CD4-positive, alpha-beta T cell treated with Interleukin-15 for 1 hour (primary cell): ENCODE measurements at regions not wholly inside any gene's neighbourhood (a gene's known extent, or its start where the extent isn't known, plus 50 kb on each side); places are given as distances from the start of the nearest gene placed in this dataset.

Experiments used
- DNase-seq: peaks from one replicate; pipeline ENCODE4 v3.0.0-alpha.2; 2020

- DNase-seq = no peak
These were observed 199.1 kb upstream of the CELF4 start for GRCh38 chr18:37764541-37765288.

DNA sequence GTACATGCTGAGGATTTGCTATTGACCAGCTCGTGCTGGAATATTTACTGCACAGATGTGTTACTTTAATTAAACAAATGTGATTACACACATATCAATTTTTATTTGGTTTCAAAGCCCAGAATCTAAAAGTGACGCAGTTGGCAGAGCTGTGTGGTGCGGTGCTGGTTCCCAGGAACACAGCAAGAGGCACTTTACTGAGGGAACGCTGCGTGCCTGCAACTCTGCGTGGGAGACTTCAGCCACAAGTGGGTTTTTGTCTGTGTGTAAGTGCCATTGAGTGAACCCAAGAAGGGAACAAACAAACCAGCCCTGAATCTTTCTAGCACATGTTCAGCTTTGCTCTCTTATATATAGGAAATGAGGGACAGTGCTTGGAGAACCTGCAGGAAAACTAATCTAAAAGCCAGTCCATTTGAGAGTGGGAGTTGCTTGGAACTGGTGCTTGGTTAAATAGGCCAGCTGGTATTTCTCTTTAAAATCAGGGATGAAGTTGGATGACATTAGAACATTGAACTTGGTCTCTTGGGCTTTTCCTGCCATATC is 196.6 kb upstream of the CELF4 start:
- no peak for DNase-seq

DNA sequence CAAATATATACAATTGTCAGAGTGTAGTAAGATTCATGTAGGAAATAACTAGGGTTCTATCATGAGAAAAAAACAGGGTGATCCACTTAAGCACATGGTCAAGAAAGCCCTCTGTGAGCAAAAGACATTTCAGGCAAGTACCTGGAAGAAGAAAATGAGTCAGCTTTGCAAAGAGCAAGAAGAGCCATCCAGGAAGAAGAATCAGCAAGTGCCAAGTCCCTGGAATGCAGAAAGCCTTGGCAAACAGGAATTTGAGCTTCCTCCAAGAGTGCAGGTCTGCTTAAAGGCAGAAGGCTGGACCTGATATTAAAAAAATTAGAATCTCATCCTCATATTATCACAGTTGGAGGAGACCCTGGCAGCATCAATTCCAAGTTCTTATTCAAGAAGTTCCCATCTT is 188.5 kb upstream of the CELF4 start:
- no peak for DNase-seq

DNA sequence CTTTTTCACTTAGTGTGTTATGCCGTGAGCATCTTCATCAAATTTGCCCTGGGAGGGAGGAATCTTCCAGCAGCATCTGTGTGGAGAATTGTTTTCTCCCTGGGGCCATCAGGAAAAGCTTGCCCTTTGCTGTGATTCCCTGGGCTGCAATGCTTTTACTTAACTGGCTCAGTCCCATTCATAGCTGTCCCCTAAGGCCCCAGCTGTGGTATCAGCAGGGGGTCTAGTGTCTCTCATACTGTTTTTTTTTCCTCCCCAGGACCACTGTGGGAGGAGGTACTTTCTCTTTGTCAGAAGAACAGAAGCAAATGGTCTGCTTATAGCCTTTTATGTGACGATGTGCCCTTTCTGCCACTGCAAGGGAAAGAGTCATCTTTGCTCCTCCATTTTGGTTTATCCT is 176.8 kb upstream of the CELF4 start:
- no peak for DNase-seq

GRCh38 chr18:37741032-37741623 is 175.5 kb upstream of the CELF4 start:
- no peak for DNase-seq

- DNase-seq = no peak
These were observed 168.8 kb upstream of the CELF4 start for GRCh38 chr18:37734406-37734805.

- DNase-seq = no peak
These were observed 164.1 kb upstream of the CELF4 start for GRCh38 chr18:37729716-37730115.

- DNase-seq = no peak
These were observed 158.6 kb upstream of the CELF4 start for GRCh38 chr18:37724206-37724605.

DNA sequence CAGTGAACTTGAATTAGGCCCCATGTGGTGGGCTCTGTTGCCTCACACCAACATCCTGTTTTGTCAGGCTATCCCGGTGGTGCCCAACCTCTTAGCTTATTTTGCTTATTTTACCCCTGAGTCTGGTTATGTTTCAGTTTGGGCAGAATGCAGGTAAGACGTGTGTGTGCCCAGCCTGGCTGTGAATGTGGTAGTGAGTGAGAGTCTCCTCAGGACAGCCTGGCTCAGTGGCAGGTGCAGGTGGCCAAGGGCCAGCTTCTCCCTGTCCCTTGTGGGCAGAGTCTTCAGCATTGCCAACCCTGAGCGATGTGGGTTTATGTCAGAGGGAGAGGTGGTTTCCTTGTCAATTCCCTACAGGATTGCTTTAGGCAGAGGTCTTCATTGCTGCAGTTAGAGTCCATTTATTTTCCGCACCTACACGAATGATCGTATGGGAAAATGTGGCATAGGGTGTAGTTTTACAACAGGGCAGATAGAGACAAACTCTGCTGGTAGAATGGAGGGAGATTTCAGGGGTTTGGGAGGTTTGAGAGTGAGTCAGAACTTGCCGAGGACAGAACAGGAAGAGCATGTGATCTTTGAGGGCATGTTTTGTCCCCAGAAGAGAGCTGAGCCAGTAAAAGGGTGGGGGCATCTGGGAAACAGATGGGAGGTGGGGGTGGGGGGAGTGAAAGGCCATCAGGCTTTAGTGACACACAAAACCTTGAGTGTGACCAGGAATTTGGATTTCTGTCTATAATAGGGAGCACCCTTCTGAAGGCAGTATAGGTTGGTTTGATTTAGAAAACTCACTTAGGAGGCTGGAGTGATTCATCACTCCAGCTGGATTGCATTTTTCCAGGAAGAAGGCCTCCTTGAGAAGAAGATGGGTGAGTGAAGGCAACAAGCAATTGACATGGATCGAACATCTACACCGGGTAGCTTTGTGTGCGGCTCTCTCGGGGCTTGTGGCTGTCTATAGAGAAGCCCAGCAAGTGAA is 156.2 kb upstream of the CELF4 start:
- no peak for DNase-seq

DNA sequence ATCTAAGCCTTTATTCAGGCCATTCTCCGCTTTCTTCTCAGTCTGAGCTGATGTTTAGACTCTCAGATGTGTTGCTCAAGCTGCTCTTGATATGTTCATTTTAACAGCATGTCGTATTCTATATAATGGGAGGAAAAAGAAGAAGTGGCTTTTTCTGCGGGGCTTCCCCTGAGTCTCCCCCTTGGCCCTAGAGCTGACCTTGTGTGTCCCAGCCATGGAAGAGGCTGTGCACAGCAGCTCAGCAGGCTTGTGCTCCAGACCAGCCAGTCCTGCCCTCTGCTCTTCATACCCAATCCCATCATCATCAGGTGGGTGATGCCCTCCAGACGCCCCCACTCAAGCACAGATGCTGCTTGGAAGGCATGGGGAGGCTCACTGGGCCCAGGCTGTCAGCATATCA is 155.1 kb upstream of the CELF4 start:
- DNase-seq = no peak

GRCh38 chr18:37717656-37718055 is 152.1 kb upstream of the CELF4 start:
- no peak for DNase-seq

DNA sequence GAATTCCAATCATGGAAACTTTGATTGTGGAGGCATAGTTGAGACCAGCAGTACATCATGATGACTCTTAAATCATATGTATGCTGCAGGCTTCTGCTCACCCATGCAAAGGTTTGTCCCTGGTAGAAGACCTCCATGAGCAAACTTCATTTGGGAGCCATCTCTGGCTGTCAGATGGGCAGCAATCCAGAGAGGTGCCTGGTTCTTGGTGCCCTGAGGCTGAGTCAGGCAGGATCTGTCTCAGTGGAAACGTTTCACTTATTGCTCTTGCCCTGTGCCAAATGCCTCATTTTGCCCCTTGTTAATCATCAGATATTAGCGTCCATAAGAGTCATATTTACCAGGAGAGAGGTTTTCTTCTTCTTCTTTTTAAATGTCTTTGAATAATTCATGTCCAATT is 151.5 kb upstream of the CELF4 start:
- no peak for DNase-seq

DNA sequence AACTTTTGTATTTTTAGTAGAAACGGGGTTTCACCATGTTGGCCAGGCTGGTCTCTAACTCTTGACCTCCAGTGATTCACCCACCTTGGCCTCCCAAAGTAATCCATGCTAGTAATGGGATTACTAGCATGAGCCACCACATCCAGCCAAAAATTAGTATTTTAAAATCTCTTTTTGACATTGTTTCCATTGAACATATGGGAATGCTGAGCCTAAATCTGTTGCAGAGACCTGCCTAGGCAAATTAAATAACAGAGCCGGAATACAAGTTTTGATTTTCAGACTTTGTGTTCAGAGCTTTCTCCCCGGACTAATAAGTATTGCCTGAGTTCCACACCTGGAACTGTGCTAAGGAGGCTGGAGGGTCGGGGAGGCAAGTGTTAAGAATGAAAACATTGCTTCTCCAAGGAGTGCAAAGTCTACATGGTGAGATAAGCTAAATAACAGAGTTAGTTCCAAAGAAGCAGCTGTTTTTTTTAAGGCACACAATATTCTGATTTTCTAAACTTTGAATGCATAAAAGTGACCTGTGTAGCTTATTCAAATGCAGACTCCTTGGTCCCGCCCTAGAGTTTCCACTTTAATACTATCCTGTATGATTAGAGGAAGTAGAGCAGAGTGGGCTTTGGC is 150.6 kb upstream of the CELF4 start:
- no peak for DNase-seq

DNA sequence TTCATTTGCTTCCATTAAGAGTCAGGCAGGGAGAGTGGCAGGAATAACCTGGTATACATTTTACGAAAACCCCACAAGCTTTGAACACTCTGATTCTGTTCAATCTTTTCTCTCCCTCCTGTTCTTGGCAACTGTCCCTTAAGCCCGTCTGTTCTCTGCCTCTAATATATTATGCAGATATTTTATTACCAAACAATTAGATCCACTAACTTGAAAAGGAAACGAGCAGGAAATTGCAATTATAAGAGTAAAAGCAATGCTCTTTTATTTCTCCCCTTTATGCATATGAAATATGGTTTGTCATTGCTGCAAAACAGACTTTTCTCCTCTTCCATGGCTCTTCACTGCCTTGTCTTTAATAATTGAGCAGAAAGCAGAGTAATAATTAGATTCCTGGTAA is 149.1 kb upstream of the CELF4 start:
- DNase-seq = no peak

- no peak for DNase-seq
These were observed 147.2 kb upstream of the CELF4 start for GRCh38 chr18:37712776-37713175.

- DNase-seq = no peak
These were observed 146.3 kb upstream of the CELF4 start for GRCh38 chr18:37711766-37712505.

- no peak for DNase-seq
These were observed 145.1 kb upstream of the CELF4 start for GRCh38 chr18:37710726-37711125.

DNA sequence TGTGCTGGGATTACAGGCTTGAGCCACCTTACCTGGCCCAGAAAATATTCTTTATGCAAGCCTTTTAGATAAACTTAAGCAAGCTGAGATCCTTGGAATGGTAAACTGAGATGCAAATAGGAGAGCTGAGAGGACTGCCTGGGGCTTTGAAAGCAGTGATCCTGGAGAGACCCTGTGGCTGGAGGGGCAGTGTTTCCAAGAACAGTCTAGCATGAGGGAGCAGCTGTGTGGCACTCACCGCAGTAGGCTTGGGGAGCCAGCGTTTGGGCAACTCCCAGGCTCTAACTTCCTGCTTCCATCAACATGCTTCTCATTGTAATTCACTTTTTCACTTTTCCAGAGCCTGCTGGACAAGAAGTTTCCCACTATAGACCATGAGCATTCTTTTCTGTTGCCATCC is 144.1 kb upstream of the CELF4 start:
- DNase-seq = no peak

DNA sequence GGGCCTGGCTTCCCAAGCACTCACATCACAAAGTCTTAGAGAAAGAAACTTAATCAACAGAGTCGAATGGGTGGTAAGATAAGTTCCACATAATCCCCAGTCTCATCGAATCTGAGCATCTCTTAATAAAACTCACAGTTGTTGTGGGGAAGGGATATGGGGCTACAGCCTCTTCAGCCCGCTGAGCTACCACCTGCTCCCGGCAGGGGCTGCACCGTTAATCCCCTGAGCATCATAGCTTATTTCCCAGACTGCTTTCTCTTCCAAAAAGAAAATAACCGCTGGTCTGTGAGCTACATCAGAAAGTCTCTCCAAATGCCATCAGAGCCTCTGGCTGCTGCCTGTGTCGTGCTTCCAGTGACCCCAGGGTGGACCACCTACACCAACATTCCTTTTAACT is 139.4 kb upstream of the CELF4 start:
- no peak for DNase-seq

DNA sequence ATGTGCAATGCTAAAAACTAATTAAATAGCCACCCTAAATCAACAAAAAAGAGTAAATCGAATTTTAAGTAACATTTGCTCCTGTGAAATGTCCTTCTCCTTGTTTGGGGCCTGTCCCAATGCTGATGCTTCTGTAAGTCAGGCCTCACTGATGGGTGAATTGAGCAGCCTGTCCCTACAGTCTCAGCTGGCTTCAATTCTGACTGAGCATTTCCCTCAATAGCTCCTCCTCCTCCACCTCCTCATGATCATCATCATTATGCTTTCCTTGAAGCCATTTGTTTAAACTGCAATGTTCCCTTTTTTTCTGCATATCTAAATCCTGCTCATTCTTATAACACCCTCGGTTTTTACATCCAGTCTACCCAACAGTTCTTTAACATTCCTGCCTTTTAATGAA is 137.2 kb upstream of the CELF4 start:
- no peak for DNase-seq

- DNase-seq = no peak
These were observed 136.4 kb upstream of the CELF4 start for GRCh38 chr18:37701967-37702366.

GRCh38 chr18:37698508-37699040 is 133.0 kb upstream of the CELF4 start:
- no peak for DNase-seq
